ENCODE measurements at regions not wholly inside any gene's neighbourhood (a gene's known extent, or its start where the extent isn't known, plus 50 kb on each side); places are given as distances from the start of the nearest gene placed in this dataset.

GRCh38 chr18:47735041-47735702, 195.3 kb downstream of the SMAD2 start:
- TF ChIP-seq EZH2 (IDR thresholded peaks at IDR 0.05; ENCODE audit: low read depth, unreplicated experiment) (no peak), CTCF (conservative IDR thresholded peaks at IDR 0.05; ENCODE audit: low read depth in 2 of 2) (no peak), POLR2AphosphoS5 (IDR thresholded peaks at IDR 0.05; ENCODE audit: low read depth) (no peak), REST (IDR thresholded peaks at IDR 0.05; ENCODE audit: unreplicated experiment) (no peak), NANOG (IDR thresholded peaks at IDR 0.05; ENCODE audit: borderline replicate concordance) (no peak), ZNF114 (CRISPR knock-in tag; IDR thresholded peaks at IDR 0.05) (no peak), EZH2phosphoT487 (IDR thresholded peaks at IDR 0.05; ENCODE audit: unreplicated experiment) (no peak), CREB1 (CRISPR knock-in tag; IDR thresholded peaks at IDR 0.05; ENCODE audit: low read depth) (no peak), JUNB (IDR thresholded peaks at IDR 0.05; ENCODE audit: unreplicated experiment) (no peak), ETS1 (IDR thresholded peaks at IDR 0.05) (no peak), ZNF462 (CRISPR knock-in tag; IDR thresholded peaks at IDR 0.05) (no peak)
